Progenitor cell of endocrine pancreas (in vitro differentiated cells): ENCODE measurements at regions not wholly inside any gene's neighbourhood (a gene's known extent, or its start where the extent isn't known, plus 50 kb on each side); places are given as distances from the start of the nearest gene placed in this dataset.
"Not testable (repeated sequence)": the region's sequence is repeated elsewhere in the genome, so short reads cannot be mapped to it uniquely, and the experiment has no call there.

Source experiments
- DNase-seq: peaks from one replicate; pipeline ENCODE4 v3.0.0; 2021; ENCODE audit warnings: low spot score; ENCODE audit not compliant: unreplicated experiment
- H3K27ac Mint-ChIP-seq: 2 replicates; pipeline ENCODE4 v1.8.0; 2021; ENCODE audit warnings: mild to moderate bottlenecking, moderate library complexity, mixed read lengths
- H3K27me3 Mint-ChIP-seq: 2 replicates; pipeline ENCODE4 v1.8.0; 2021; ENCODE audit warnings: mixed read lengths
- H3K36me3 Mint-ChIP-seq: 2 replicates; pipeline ENCODE4 v1.8.0; 2022; ENCODE audit warnings: mixed read lengths; ENCODE audit not compliant: insufficient read depth
- H3K4me1 Mint-ChIP-seq: 2 replicates; pipeline ENCODE4 v1.8.0; 2021; ENCODE audit warnings: low read depth, mixed read lengths
- H3K4me3 Mint-ChIP-seq: 2 replicates; pipeline ENCODE4 v1.8.0; 2021; ENCODE audit warnings: low read depth, mild to moderate bottlenecking, moderate library complexity, mixed read lengths
- H3K9me3 Mint-ChIP-seq: 2 replicates; pipeline ENCODE4 v1.8.0; 2021; ENCODE audit warnings: low read depth, mixed read lengths
- TF ChIP-seq, protein P1 (sequence below): fragments of 200-600 bp; sonication (generic); IDR thresholded peaks from one replicate; pipeline ENCODE4 v1.5.0; 2021; ENCODE audit warnings: antibody characterized with exemption, mild to moderate bottlenecking; ENCODE audit not compliant: unreplicated experiment

DNA sequence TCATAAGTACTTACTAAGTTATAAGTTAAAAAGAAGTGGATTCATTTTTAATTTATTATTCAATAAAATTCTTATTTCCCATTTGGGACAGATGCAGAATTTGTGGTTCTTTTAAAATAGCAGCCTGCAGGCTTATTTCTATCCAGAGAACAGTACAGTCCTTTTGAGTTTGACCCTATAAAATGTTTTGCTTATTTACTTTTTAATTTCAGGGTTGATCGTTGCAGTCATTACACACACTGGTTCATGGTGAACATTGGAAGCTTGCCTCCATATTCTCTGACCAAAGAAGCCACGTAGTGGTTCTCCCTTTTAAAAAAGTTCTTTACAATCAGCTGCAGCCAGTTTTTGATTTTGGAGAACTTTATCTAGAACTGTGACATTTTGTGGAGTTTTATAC is 122.9 kb upstream of the PDE7B start:
- H3K9me3 Mint-ChIP-seq, result peaks cover 18% of the 10 kb centered on the region

DNA sequence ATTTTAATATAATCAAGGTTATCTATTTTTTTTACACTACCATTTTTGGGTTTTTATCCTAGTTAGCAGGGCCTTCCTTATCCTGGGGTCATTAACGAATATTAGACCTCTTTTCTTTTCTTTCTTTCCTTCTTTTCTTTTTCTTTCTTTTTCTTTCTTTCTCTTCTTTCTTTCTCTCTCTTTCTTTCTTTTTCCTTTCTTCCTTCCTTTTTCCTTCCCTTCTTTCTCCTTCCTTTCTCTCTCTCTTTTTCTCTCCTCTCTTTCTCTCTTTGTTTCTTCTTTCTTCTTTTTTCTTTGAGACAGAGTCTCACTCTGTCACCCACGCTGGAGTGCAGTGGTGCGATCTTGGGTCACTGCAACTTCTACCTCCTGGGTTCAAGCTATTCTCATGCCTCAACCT is 120.4 kb upstream of the PDE7B start:
- Mint-ChIP-seq H3K27ac (no peak overlapping the region), H3K4me1 (peaks cover 7% of the 10 kb centered on the region), H3K27me3 (no peaks in the 10 kb centered on the region), H3K4me3 (no peak overlapping the region), H3K36me3 (peaks cover 2% of the 10 kb centered on the region), H3K9me3 (peaks cover 7% of the 10 kb centered on the region)
- TF ChIP-seq, protein P1, sequence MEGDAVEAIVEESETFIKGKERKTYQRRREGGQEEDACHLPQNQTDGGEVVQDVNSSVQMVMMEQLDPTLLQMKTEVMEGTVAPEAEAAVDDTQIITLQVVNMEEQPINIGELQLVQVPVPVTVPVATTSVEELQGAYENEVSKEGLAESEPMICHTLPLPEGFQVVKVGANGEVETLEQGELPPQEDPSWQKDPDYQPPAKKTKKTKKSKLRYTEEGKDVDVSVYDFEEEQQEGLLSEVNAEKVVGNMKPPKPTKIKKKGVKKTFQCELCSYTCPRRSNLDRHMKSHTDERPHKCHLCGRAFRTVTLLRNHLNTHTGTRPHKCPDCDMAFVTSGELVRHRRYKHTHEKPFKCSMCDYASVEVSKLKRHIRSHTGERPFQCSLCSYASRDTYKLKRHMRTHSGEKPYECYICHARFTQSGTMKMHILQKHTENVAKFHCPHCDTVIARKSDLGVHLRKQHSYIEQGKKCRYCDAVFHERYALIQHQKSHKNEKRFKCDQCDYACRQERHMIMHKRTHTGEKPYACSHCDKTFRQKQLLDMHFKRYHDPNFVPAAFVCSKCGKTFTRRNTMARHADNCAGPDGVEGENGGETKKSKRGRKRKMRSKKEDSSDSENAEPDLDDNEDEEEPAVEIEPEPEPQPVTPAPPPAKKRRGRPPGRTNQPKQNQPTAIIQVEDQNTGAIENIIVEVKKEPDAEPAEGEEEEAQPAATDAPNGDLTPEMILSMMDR, result no peak
- no peak for DNase-seq

More for the DNA sequence above, 122.9 kb upstream of the PDE7B start:
- no peak overlapping the region for H3K4me3 Mint-ChIP-seq
- TF ChIP-seq, protein P1, result no peak
- peaks cover 7% of the 10 kb centered on the region for H3K4me1 Mint-ChIP-seq
- DNase-seq, result no peak
- H3K36me3 Mint-ChIP-seq, result peaks cover 3% of the 10 kb centered on the region
- H3K27me3 Mint-ChIP-seq, result no peaks in the 10 kb centered on the region
- H3K27ac Mint-ChIP-seq, result no peak overlapping the region

GRCh38 chr6:135736351-135736750 is 115.2 kb upstream of the PDE7B start:
- H3K4me1 Mint-ChIP-seq, H3K36me3 Mint-ChIP-seq, H3K27me3 Mint-ChIP-seq, H3K4me3 Mint-ChIP-seq, H3K27ac Mint-ChIP-seq, H3K9me3 Mint-ChIP-seq, DNase-seq: not testable (repeated sequence)

DNA sequence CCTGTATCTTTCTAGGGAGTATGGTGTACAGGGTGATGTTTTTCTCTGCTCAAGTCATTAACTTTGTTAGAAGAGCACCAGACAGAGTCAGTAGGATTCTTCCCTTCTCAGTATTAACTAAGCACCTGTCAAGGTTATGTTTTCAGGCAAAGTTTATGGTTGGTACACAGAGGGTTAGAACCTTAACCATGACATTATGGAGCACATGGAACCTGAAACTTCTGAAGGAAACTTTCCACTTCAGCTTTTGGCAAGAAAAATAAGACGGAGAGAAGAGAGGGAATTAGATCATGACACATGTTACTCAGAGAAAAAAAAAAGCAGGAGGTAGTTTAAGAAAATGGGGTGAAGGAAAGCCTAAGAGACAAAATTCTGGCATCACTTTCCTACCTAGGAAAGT is 112.9 kb upstream of the PDE7B start:
- Mint-ChIP-seq H3K9me3 (peaks cover 3% of the 10 kb centered on the region), H3K27me3 (no peaks in the 10 kb centered on the region), H3K36me3 (no peaks in the 10 kb centered on the region), H3K27ac (no peak overlapping the region), H3K4me1 (peaks cover 1% of the 10 kb centered on the region), H3K4me3 (no peak overlapping the region)
- TF ChIP-seq, protein P1, result no peak
- no peak for DNase-seq

DNA sequence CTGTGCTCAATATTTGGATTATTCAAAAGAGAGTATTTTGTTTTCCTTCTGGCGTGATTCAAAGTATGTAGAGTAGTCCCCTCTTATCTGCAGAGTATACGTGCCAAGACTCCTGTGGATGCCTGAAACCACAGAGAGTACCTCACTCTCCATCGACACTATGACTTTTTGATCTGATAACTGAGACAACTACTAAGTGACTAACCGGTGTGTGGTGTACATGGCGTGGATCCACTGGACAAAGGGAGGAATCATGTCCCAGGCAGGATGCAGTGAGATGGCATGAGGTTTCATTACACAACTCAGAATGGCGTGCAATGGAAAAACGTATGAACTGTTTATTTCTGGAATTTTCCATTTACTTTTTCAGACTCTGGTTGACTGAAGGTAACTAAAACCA is 112.2 kb upstream of the PDE7B start:
- TF ChIP-seq, protein P1, result no peak
- H3K27me3 Mint-ChIP-seq, result no peaks in the 10 kb centered on the region
- H3K27ac Mint-ChIP-seq, result no peak overlapping the region
- H3K4me3 Mint-ChIP-seq, result no peak overlapping the region
- DNase-seq, result no peak
- peaks cover 1% of the 10 kb centered on the region for H3K4me1 Mint-ChIP-seq
- H3K9me3 Mint-ChIP-seq, result peaks cover 3% of the 10 kb centered on the region
- no peaks in the 10 kb centered on the region for H3K36me3 Mint-ChIP-seq

DNA sequence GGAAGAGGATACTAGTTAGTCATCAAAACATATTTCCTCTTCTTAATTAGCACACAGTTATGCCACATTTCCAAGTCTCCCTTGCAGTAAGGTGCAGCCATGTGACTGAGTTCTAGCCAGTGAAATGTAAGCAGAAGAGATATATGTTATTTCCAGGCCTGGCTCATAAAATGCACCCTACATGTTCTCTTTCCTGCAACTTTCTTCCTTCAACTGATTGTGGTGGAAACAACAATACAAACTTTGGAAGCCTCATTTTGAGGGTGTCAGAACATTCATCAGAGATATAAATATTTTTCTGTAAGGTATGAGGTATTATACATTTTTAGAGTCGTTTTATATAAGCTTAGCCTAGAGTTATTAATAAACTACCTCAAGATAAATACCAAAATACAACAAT is 110.9 kb upstream of the PDE7B start:
- H3K27me3 Mint-ChIP-seq, result no peaks in the 10 kb centered on the region
- no peak overlapping the region for H3K4me3 Mint-ChIP-seq
- peaks cover 3% of the 10 kb centered on the region for H3K9me3 Mint-ChIP-seq
- no peaks in the 10 kb centered on the region for H3K36me3 Mint-ChIP-seq
- no peak for DNase-seq
- H3K27ac Mint-ChIP-seq, result no peak overlapping the region
- H3K4me1 Mint-ChIP-seq, result peaks cover 1% of the 10 kb centered on the region
- TF ChIP-seq, protein P1, result no peak
